DMS53 (cell line): ENCODE measurements at regions not wholly inside any gene's neighbourhood (a gene's known extent, or its start where the extent isn't known, plus 50 kb on each side); places are given as distances from the start of the nearest gene placed in this dataset.

ENCODE experiments used
- DNase-seq: peaks from one replicate; lab custom pipeline; 2025; lab: John Stamatoyannopoulos, UW

DNA sequence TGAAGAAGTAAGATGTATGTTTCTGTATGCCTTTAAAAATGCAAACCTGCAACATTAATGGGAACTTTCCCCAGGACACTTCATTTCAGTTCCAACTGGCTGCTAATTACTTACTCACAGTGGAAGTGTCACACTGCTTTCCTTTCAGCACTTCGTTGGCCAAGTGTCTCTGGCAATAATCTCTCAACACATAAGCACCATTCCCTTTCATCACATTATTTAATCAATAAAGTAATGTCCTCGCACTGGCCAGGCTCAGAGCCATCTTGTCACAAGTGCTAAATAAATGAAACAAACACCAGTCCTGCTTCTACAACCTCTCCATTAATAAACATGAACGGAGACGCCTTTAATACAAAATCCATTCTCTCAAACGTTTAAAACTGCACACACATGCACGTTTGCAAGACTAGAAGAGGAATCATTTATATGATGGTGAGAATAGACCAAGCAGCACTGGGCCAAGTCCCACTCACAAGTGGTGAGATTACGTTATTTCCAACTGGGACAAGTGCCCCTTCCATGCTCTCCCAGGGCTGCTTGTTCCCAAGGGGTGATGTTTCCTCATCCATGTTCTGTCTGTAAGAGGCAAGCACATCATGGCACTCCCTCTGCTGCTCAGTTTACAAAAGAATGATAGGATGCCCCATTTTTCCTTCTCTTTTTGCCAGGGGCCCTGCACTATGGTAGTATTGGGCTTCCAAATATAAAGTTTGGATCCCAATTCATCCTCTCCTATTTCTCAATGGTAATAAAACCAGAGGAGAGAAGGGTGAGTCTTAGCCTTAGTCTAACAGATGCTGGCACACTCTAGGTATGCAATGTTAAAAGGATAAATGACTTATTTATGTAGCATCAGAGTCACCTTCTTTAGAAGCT lies 56.8 kb upstream of the ETAA1 start:
- DNase-seq: no peak

DNA sequence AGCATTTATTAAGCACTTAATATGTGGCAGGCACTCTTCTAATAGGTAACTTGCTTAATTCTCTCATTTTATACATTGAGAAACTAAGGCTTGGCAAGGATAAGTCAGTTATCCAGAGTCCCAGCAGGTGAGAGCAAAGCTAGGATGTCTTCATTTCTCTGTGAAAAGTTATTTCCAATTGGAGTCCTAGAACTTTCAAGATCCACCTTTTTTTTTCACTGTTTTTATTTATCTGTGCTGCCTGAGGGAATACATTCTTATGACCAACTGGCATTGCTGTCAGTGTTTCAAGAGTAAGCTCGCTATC lies 56.2 kb upstream of the ETAA1 start:
- no peak for DNase-seq

DNA sequence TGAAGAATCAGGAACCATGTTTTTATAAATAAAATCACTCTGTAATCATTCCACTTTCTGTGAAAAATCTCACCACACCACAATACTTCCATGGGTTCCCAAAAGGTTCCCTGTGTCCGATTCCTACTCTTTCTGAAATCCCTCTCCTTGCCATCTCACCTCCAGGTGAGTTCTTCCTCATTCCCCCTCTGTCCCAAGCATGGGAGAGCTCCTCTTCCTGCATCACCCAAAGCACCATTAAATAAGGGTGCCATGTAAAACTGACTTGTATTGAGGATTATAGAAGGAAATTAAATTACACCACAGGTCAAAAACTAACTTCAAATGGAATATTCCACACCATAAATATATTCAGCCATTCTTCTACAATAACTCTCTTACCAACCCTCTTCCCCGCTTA lies 55.8 kb upstream of the ETAA1 start:
- DNase-seq: no peak

DNA sequence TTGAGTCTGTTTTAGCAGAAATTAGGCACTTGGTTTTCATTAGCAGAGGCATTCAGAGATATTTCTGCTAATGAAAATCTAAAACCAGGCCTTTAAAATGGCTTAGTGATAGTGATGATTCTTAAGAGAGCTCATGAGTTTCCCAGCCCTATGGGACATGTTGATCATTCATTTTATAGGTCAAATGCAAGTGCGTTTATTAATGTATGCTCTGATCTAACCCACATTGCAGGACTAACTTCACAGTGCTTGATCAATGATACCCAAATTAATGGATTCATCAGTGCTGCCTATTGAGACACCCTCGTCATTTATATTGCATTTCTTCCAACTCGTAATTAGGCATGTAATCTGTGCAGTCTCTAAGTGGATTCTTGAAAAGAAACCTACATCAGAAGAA lies 54.7 kb upstream of the ETAA1 start:
- DNase-seq: no peak

DNA sequence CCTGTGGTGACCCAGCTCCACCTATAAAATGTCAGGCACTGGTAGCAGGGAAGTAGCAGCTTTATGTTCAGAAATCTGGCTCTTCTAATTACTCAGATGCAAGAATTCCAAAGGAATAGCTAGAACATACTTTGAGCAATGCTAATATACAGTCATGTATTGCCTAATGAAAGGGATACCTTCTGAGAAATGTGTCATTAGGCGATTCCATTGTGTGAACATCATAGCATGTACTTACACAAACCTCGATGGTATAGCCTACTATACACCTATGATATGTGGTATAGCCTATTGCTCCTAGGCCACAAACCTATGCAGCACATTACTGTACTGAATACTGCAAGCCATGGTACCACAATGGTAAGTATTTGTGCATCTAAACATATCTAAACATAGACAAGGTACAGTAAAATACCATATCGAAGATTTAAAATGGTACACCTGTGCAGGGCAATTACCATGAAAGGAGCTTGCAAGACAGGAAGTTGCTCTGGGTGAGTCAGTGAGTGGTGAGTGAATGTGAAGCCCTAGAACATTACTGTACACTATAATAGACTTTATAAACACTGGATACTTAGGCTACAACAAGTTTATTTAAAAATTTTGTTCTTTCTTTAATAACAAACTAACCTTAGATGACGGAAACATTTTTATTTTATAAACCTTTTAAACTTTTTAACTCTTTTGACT lies 50.3 kb upstream of the ETAA1 start:
- peak; percentile 23 for DNase-seq
